ENCODE measurements at regions not wholly inside any gene's neighbourhood (a gene's known extent, or its start where the extent isn't known, plus 50 kb on each side); places are given as distances from the start of the nearest gene placed in this dataset.
"Not testable (repeated sequence)": the region's sequence is repeated elsewhere in the genome, so short reads cannot be mapped to it uniquely, and the experiment has no call there.

DNA sequence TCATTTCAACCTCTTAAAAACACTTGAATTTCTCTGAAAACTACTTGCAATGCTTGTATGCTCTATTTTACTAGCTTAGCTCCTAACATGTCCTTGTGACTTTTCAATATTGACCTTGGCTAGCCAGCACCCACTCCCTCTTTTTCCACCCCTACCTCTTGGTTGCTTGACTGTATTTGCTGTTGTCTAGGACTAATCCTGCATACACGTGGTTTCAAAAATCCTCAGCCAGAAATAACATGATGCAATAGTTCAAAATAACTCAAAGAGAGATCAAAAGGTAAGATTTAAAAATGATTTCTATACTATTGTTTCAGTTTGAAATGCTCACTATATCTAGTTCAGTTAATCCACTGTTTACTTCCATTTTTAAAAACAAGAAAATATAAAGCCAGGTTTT lies 102.3 kb upstream of the TBX18 start:
- H3K4me1 Mint-ChIP-seq (ENCODE audit: low read depth) = no peaks in the 10 kb centered on the region
- H3K27me3 Mint-ChIP-seq = no peaks in the 10 kb centered on the region
- H3K36me3 Mint-ChIP-seq = no peaks in the 10 kb centered on the region
- no peak overlapping the region for H3K4me3 Mint-ChIP-seq
- no peaks in the 10 kb centered on the region for H3K9me3 Mint-ChIP-seq (ENCODE audit: low read depth)
- H3K27ac Mint-ChIP-seq = no peak overlapping the region

DNA sequence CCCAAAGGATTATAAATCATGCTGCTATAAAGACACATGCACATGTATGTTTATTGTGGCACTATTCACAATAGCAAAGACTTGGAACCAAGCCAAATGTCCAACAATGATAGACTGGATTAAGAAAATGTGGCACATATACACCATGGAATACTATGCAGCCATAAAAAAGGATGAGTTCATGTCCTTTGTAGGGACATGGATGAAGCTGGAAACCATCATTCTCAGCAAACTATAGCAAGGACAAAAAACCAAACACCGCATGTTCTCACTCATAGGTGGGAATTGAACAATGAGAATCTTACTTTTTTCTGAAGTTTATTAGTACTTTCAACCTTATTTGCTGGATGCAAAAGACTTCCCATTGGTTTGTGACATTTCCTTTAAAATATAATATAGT lies 101.0 kb upstream of the TBX18 start:
- not testable (repeated sequence) for H3K27me3 Mint-ChIP-seq; H3K9me3 Mint-ChIP-seq (ENCODE audit: low read depth); H3K27ac Mint-ChIP-seq; H3K36me3 Mint-ChIP-seq; H3K4me1 Mint-ChIP-seq (ENCODE audit: low read depth); H3K4me3 Mint-ChIP-seq

GRCh38 chr6:84862843-84863242 lies 98.4 kb upstream of the TBX18 start:
- no peak overlapping the region for H3K4me3 Mint-ChIP-seq
- H3K27ac Mint-ChIP-seq = no peak overlapping the region
- no peaks in the 10 kb centered on the region for H3K4me1 Mint-ChIP-seq (ENCODE audit: low read depth)
- H3K27me3 Mint-ChIP-seq = no peaks in the 10 kb centered on the region
- H3K9me3 Mint-ChIP-seq (ENCODE audit: low read depth) = peaks cover 4% of the 10 kb centered on the region
- H3K36me3 Mint-ChIP-seq = no peaks in the 10 kb centered on the region

DNA sequence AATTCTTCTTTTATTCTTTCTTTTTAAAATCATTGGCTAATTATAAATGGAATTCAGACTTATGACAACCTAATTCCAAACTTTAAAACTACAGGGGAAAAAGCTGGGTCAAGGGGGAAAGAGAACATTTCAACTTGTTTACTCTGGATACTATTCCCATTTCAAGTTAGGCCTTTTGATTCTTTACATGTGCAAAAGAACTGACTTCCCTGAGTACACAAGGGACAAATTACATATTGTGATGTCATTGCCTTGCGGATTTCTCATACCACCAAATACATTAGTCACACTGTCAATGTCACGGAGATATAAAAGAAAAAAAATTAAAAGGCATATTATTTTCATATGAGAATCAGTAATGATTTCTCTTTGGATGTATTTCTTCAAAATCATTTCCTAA lies 96.5 kb upstream of the TBX18 start:
- no peaks in the 10 kb centered on the region for H3K36me3 Mint-ChIP-seq
- H3K4me3 Mint-ChIP-seq = no peak overlapping the region
- no peaks in the 10 kb centered on the region for H3K27me3 Mint-ChIP-seq
- no peaks in the 10 kb centered on the region for H3K4me1 Mint-ChIP-seq (ENCODE audit: low read depth)
- H3K27ac Mint-ChIP-seq = no peak overlapping the region
- peaks cover 4% of the 10 kb centered on the region for H3K9me3 Mint-ChIP-seq (ENCODE audit: low read depth)

DNA sequence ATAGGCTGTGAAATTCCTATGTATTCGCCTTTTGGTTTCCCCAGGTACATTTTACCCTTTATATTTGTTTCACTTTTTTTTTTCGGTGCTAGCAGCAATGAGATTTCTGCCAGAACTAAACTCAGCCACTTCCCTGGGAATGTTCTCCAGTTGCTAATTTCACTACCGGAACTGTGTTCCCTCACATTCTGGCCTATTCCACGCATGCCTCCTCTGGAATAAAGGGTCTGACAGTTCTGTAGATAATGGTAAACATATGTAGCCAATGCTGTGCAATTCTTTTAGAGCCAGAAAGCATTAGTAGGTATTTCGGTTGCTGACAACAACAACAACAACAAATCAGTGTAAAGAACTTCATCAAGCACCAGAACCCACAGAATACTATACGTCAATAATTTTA lies 96.1 kb upstream of the TBX18 start:
- Mint-ChIP-seq H3K36me3 (no peaks in the 10 kb centered on the region), H3K27me3 (no peaks in the 10 kb centered on the region), H3K9me3 (ENCODE audit: low read depth) (peaks cover 4% of the 10 kb centered on the region), H3K27ac (no peak overlapping the region), H3K4me3 (no peak overlapping the region), H3K4me1 (ENCODE audit: low read depth) (no peaks in the 10 kb centered on the region)

DNA sequence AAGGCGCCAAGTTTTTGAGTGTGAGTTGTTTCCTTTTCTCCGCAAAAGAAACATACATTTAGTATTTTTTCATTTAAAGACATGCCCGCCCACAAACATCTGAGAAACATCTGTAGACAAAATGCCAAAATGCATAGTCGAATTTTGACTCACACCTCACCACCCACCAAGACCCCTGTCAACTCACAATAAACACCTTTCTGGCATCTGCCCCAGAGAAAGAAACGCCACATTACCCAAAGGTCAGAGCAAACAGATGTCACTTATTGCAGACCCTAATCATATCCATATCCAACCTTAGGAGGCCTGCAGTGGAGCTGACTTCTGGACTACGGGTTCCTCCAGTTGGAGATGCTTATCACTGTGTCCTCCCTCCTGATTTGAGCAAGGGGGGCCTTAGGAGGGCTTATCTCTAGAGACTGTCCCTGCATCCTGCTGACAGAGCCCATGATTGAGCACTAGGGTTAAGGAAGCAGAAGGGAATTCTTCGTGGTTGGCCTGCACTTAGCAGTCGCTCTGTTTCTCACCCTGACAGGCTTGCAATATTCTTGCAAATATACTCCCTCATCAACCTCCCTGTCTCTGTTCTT lies 90.5 kb upstream of the TBX18 start:
- Mint-ChIP-seq H3K27me3 (no peaks in the 10 kb centered on the region), H3K4me1 (ENCODE audit: low read depth) (no peaks in the 10 kb centered on the region), H3K27ac (no peak overlapping the region), H3K36me3 (no peaks in the 10 kb centered on the region), H3K9me3 (ENCODE audit: low read depth) (no peaks in the 10 kb centered on the region), H3K4me3 (no peak overlapping the region)

GRCh38 chr6:84853901-84854300 lies 89.5 kb upstream of the TBX18 start:
- H3K4me3 Mint-ChIP-seq = no peak overlapping the region
- no peaks in the 10 kb centered on the region for H3K4me1 Mint-ChIP-seq (ENCODE audit: low read depth)
- H3K27ac Mint-ChIP-seq = no peak overlapping the region
- no peaks in the 10 kb centered on the region for H3K27me3 Mint-ChIP-seq
- H3K36me3 Mint-ChIP-seq = no peaks in the 10 kb centered on the region
- no peaks in the 10 kb centered on the region for H3K9me3 Mint-ChIP-seq (ENCODE audit: low read depth)

- peaks cover 7% of the 10 kb centered on the region for H3K27me3 Mint-ChIP-seq
- H3K4me3 Mint-ChIP-seq = no peak overlapping the region
Observed at GRCh38 chr6:84848960-84849359, 84.6 kb upstream of the TBX18 start.

GRCh38 chr6:84847390-84848160 lies 83.2 kb upstream of the TBX18 start:
- Mint-ChIP-seq H3K27ac (no peak overlapping the region), H3K4me3 (no peak overlapping the region), H3K36me3 (no peaks in the 10 kb centered on the region), H3K27me3 (peaks cover 7% of the 10 kb centered on the region), H3K9me3 (ENCODE audit: low read depth) (no peaks in the 10 kb centered on the region), H3K4me1 (ENCODE audit: low read depth) (no peaks in the 10 kb centered on the region)

More at GRCh38 chr6:84848960-84849359, 84.6 kb upstream of the TBX18 start:
- H3K36me3 Mint-ChIP-seq = no peaks in the 10 kb centered on the region
- no peaks in the 10 kb centered on the region for H3K4me1 Mint-ChIP-seq (ENCODE audit: low read depth)
- H3K27ac Mint-ChIP-seq = no peak overlapping the region
- no peaks in the 10 kb centered on the region for H3K9me3 Mint-ChIP-seq (ENCODE audit: low read depth)

- no peaks in the 10 kb centered on the region for H3K4me1 Mint-ChIP-seq (ENCODE audit: low read depth)
- peaks cover 3% of the 10 kb centered on the region for H3K9me3 Mint-ChIP-seq (ENCODE audit: low read depth)
- no peak overlapping the region for H3K27ac Mint-ChIP-seq
- no peaks in the 10 kb centered on the region for H3K36me3 Mint-ChIP-seq
- no peak overlapping the region for H3K4me3 Mint-ChIP-seq
- H3K27me3 Mint-ChIP-seq = peaks cover 7% of the 10 kb centered on the region
Observed at GRCh38 chr6:84842525-84843166, 78.2 kb upstream of the TBX18 start.

DNA sequence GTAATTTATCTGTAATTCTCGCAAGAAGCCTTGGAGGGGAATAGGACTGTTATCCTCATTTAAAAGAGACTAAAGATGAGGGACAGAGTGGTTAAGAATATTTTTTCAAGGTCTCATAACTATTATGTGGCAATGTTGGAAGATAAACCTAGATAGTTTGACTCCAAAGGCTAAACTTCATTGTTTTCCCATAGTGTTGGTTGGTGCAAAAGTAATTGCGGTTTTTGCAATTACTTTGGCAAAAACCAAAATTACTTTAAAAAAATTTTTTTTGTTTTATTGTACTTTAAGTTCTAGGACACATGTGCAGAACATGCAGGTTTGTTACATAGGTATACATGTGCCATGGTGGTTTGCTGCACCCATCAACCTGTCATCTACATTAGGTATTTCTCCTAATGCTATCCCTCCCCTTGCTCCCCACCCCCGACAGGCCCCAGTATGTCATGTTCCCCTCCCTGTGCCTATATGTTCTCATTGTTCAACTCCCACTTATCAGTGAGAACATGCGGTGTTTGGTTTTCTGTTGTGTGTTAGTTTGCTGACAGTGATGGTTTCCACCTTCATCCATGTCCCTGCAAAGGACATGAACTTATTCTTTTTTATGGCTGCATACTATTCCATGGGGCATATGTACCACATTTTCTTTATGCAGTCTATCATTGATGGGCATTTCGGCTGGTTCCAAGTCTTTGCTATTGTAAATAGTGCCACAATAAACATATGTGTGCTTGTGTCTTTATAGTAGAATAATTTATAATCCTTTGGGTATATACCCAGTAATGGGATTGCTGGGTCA lies 72.9 kb upstream of the TBX18 start:
- H3K9me3 Mint-ChIP-seq (ENCODE audit: low read depth); H3K27me3 Mint-ChIP-seq: not testable (repeated sequence)

GRCh38 chr6:84836366-84836765 lies 72.0 kb upstream of the TBX18 start:
- Mint-ChIP-seq H3K4me1 (ENCODE audit: low read depth) (no peaks in the 10 kb centered on the region), H3K9me3 (ENCODE audit: low read depth) (no peaks in the 10 kb centered on the region), H3K36me3 (no peaks in the 10 kb centered on the region), H3K27ac (no peak overlapping the region), H3K27me3 (no peaks in the 10 kb centered on the region), H3K4me3 (no peak overlapping the region)

More for the DNA sequence above, 72.9 kb upstream of the TBX18 start:
- H3K27ac Mint-ChIP-seq; H3K4me1 Mint-ChIP-seq (ENCODE audit: low read depth); H3K4me3 Mint-ChIP-seq; H3K36me3 Mint-ChIP-seq: not testable (repeated sequence)

- no peaks in the 10 kb centered on the region for H3K9me3 Mint-ChIP-seq (ENCODE audit: low read depth)
- no peaks in the 10 kb centered on the region for H3K27me3 Mint-ChIP-seq
- H3K27ac Mint-ChIP-seq = no peak overlapping the region
Observed at GRCh38 chr6:84835340-84835739, 70.9 kb upstream of the TBX18 start.

DNA sequence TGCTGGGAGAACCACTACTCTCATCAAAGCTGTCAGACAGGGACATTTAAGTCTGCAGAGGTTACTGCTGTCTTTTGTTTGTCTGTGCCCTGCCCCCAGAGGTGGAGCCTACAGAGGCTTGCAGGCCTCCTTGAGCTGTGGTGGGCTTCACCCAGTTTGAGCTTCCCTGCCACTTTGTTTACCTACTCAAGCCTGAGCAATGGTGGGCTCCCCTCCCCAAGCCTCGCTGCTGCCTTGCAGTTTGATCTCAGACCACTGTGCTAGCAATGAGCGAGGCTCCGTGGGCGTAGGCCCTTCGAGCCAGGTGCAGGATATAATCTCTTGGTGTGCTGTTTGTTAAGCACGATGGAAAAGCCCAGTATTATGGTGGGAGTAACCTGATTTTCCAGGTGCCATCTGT lies 67.5 kb upstream of the TBX18 start:
- H3K36me3 Mint-ChIP-seq; H3K27me3 Mint-ChIP-seq; H3K27ac Mint-ChIP-seq; H3K9me3 Mint-ChIP-seq (ENCODE audit: low read depth); H3K4me1 Mint-ChIP-seq (ENCODE audit: low read depth); H3K4me3 Mint-ChIP-seq: not testable (repeated sequence)

More at GRCh38 chr6:84835340-84835739, 70.9 kb upstream of the TBX18 start:
- Mint-ChIP-seq H3K36me3 (no peaks in the 10 kb centered on the region), H3K4me3 (no peak overlapping the region), H3K4me1 (ENCODE audit: low read depth) (no peaks in the 10 kb centered on the region)

GRCh38 chr6:84825461-84825860 lies 61.1 kb upstream of the TBX18 start:
- H3K4me3 Mint-ChIP-seq = no peak overlapping the region
- H3K4me1 Mint-ChIP-seq (ENCODE audit: low read depth) = no peaks in the 10 kb centered on the region

More at GRCh38 chr6:84825461-84825860, 61.1 kb upstream of the TBX18 start:
- no peak overlapping the region for H3K27ac Mint-ChIP-seq
- H3K27me3 Mint-ChIP-seq = no peaks in the 10 kb centered on the region
- H3K9me3 Mint-ChIP-seq (ENCODE audit: low read depth) = peaks cover 6% of the 10 kb centered on the region
- H3K36me3 Mint-ChIP-seq = no peaks in the 10 kb centered on the region

All from activated naive CD8-positive, alpha-beta T cell (primary cell).